Right cardiac atrium (tissue), 5 donors: ENCODE measurements at regions not wholly inside any gene's neighbourhood (a gene's known extent, or its start where the extent isn't known, plus 50 kb on each side); places are given as distances from the start of the nearest gene placed in this dataset.
"Not testable (repeated sequence)": the region's sequence is repeated elsewhere in the genome, so short reads cannot be mapped to it uniquely, and the experiment has no call there.

Experiments
- ATAC-seq, 2 donors: fragments of 200-7000 bp; cut with Tn5 transposase; one replicate each; pipeline versions ENCODE4 v1.8.0 to v1.9.1; 2020; ENCODE audit warnings: moderate library complexity in 2 of 2, mild to moderate bottlenecking in 1 of 2
- DNase-seq, 3 donors: peaks; one replicate each; pipeline ENCODE4 v3.0.0-alpha.2; 2020
- H3K27ac ChIP-seq: one replicate; pipeline ENCODE4 v1.5.1; 2013; ENCODE audit warnings: mild to moderate bottlenecking, low read length, control low read depth, moderate library complexity
- H3K27me3 ChIP-seq: one replicate; pipeline ENCODE4 v1.6.1; 2013; ENCODE audit not compliant: control insufficient read depth, insufficient read depth
- H3K4me1 ChIP-seq: one replicate; pipeline ENCODE4 v1.6.1; 2013; ENCODE audit warnings: low read length; ENCODE audit not compliant: control insufficient read depth, insufficient read depth
- H3K4me3 ChIP-seq: one replicate; pipeline ENCODE4 v1.5.1; 2013; ENCODE audit warnings: low read length, control low read depth
- H3K9me3 ChIP-seq: one replicate; pipeline ENCODE4 v1.6.1; 2013; ENCODE audit warnings: low read length; ENCODE audit not compliant: control insufficient read depth
- WGBS: extraction: QIAGEN DNeasy Blood & Tissue Kit; methylation state at CpG from one replicate; pipeline ENCODE4 v1.1.7; 2013; 5-methylcytosine and 5-hydroxymethylcytosine counted together
- intact Hi-C, 4 donors: fragments of 100-400 bp; cut with DNase I; formaldehyde crosslinking; loops; one replicate each; pipeline versions ENCODE4 v1.11.0 to v1.14.0; 2022 to 2023
- donor health status: healthy with polysubstance abuse.
- donor health status: DM: no; HTN: yes; CAD: no.
- donor health status: DM: no; HTN: no; CAD: no.
- donor health status: DM: no; HTN: yes; CAD: no; lungs with severe emphysema.
- donor health status: DM: yes; HTN: yes; CAD: no.

- Histone ChIP-seq H3K27me3 (no peaks in the 10 kb centered on the region), H3K4me1 (no peaks in the 10 kb centered on the region), H3K4me3 (no peak overlapping the region), H3K9me3 (no peaks in the 10 kb centered on the region), H3K27ac (no peak overlapping the region)
- DNase-seq: no peak
- intact Hi-C loops: no loop called here
- 50% methylated on average over 5 of the region's 5 CpGs for WGBS
- ATAC-seq: no peak
Observed at GRCh38 chr1:192884241-192884640, 75.4 kb downstream of the RGS2 start.

GRCh38 chr1:192885387-192885786 lies 76.5 kb downstream of the RGS2 start:
- H3K4me3 ChIP-seq, DNase-seq, intact Hi-C loops, H3K4me1 ChIP-seq, H3K27me3 ChIP-seq, ATAC-seq, H3K9me3 ChIP-seq, H3K27ac ChIP-seq: not testable (repeated sequence)
- WGBS: 47% methylated on average over 3 of the region's 3 CpGs

DNA sequence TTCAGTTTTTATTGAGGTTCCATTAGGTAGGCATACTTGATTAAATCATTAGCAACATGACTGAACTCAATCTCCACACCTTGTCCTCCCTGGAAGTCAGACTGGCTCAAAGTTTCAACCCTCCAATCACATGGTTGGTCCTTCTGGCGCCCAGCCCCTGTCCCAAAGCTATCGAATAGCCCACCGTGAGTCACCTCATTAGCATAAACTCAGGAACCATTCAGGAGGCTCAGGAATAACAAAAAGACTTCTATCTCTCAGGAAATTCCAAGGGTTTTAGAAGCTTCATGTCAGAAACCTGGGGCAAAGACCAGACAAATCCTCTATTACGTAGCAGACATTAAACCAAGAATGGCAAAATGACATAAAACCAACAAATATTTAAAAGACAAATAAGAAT lies 78.6 kb downstream of the RGS2 start:
- Histone ChIP-seq H3K27me3 (no peaks in the 10 kb centered on the region), H3K9me3 (no peaks in the 10 kb centered on the region), H3K27ac (no peak overlapping the region), H3K4me3 (no peak overlapping the region), H3K4me1 (no peaks in the 10 kb centered on the region)
- DNase-seq (no peak), ATAC-seq (no peak)
- intact Hi-C loops: no loop called here
- 79% methylated on average over 4 of the region's 4 CpGs for WGBS

- 65% methylated on average over 3 of the region's 3 CpGs for WGBS
- ATAC-seq (no peak), DNase-seq (no peak)
- H3K4me3 ChIP-seq: no peak overlapping the region
- H3K9me3 ChIP-seq: no peaks in the 10 kb centered on the region
- H3K27ac ChIP-seq: no peak overlapping the region
- H3K4me1 ChIP-seq: no peaks in the 10 kb centered on the region
- H3K27me3 ChIP-seq: no peaks in the 10 kb centered on the region
- intact Hi-C loops: no loop called here
Observed at GRCh38 chr1:192888574-192888973, 79.7 kb downstream of the RGS2 start.

GRCh38 chr1:192889082-192889481 lies 80.2 kb downstream of the RGS2 start:
- Histone ChIP-seq H3K9me3 (no peaks in the 10 kb centered on the region), H3K4me1 (no peaks in the 10 kb centered on the region), H3K4me3 (no peak overlapping the region), H3K27me3 (no peaks in the 10 kb centered on the region), H3K27ac (no peak overlapping the region)
- DNase-seq (no peak), ATAC-seq (no peak)
- 91% methylated on average over 4 of the region's 4 CpGs for WGBS
- intact Hi-C loops: no loop called here

DNA sequence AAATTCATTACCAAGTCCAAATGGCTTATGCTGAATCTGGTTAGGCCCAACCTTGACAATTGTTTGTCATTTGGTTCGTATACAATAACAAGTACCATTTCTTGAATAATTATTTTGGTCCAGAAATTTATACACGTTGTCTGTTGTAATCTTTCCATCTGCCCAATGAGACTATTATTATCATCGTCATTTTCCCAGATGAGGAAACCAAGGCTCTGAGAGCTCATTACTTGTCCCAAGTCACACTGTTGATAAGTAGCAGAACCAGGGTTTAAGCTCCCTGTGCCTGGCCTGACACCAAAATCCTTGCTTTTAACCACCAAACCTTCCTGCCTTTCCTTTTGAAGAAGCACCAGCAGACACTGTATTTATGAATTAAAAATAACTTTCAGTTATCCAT lies 81.3 kb downstream of the RGS2 start:
- no peak for DNase-seq
- intact Hi-C loops: no loop called here
- 90% methylated on average over 3 of the region's 3 CpGs for WGBS
- H3K27me3 ChIP-seq: no peaks in the 10 kb centered on the region
- H3K4me1 ChIP-seq: no peaks in the 10 kb centered on the region
- no peaks in the 10 kb centered on the region for H3K9me3 ChIP-seq
- no peak overlapping the region for H3K27ac ChIP-seq
- no peak overlapping the region for H3K4me3 ChIP-seq
- no peak for ATAC-seq

DNA sequence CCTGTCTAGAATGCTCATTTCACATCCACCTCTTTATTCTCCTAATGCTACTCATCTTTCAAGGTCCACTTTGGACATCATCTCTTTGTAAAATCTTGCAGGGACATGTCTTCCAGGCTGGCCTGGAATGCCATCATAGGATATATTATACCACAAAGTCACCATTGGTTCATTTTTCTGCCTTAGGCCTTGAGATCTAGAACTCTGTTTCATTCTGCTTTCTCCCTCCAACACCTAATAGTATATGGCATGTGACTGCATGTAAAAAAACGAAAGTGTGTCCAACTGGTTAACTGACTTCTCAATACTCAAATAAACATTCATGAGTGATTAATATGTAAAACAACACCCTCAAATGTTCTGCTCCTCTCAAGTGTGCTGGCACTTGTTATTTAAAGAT lies 84.1 kb downstream of the RGS2 start:
- DNase-seq (no peak), ATAC-seq (no peak)
- Histone ChIP-seq H3K27ac (no peak overlapping the region), H3K9me3 (no peaks in the 10 kb centered on the region), H3K27me3 (no peaks in the 10 kb centered on the region), H3K4me1 (no peaks in the 10 kb centered on the region), H3K4me3 (no peak overlapping the region)
- WGBS: 0% methylated on average over 1 of the region's 1 CpG
- intact Hi-C loops: no loop called here

DNA sequence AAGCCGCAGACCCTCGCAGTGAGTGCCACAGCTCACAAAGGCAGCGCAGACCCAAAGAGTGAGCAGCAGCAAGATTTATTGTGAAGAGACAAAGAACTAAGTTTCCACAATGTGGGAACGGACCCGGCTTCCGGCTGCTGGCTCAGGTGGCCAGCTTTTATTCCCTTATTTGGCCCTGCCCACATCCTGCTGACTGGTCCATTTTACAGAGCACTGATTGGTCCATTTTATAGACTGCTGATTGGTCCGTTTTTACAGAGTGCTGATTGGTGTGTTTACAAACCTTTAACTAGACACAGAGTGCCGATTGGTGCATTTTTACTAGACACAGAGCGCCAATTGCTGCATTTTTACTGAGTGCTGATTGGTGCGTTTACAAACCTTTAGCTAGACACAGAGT lies 86.6 kb downstream of the RGS2 start:
- H3K27ac ChIP-seq, H3K27me3 ChIP-seq, H3K4me3 ChIP-seq, H3K4me1 ChIP-seq, DNase-seq, ATAC-seq, intact Hi-C loops, H3K9me3 ChIP-seq: not testable (repeated sequence)
- 92% methylated on average over 10 of the region's 10 CpGs for WGBS

DNA sequence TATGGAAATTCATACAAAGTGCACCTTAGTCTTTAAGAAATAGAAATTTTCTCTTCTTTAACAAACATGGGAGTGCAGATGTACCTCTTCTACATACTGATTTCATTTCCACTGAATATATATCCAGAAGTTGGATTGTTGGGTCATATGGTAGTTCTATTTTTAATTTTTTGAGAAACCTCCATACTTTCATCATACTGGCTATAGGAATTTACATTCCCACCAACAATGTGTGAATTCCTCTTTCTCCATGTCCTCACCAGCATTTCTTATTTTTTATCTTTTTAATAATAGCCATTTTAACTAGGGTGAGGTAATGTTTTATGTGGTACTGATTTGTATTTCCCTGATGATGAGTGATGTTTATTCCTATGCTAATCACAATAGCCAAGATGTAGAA lies 87.5 kb downstream of the RGS2 start:
- Histone ChIP-seq H3K27me3 (no peaks in the 10 kb centered on the region), H3K4me1 (no peaks in the 10 kb centered on the region), H3K4me3 (no peak overlapping the region), H3K27ac (no peak overlapping the region), H3K9me3 (no peaks in the 10 kb centered on the region)
- no peak for DNase-seq
- ATAC-seq: no peak
- intact Hi-C loops: no loop called here

DNA sequence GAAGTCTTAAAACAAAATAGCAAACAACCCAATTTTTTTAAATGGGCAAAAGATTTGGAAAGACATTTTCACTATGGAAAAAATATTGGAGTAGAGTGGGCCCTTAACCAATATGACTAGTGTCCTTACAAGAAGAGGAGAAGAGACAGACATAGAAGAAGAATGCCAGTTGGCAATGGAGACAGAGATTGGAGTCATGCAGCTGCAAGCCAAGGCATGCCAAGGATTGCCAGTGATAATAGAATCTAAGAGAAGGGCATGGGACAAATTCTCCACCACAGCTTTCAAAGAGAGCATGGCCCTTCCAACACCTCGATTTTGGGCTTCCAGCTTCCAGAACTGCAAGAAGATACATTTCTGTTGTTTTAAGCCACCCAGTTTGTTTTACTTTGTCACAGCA lies 92.7 kb downstream of the RGS2 start:
- no peak overlapping the region for H3K4me3 ChIP-seq
- ATAC-seq: no peak
- H3K27ac ChIP-seq: no peak overlapping the region
- no peak for DNase-seq
- no peaks in the 10 kb centered on the region for H3K4me1 ChIP-seq
- H3K9me3 ChIP-seq: no peaks in the 10 kb centered on the region
- no peaks in the 10 kb centered on the region for H3K27me3 ChIP-seq
- 79% methylated on average over 1 of the region's 1 CpG for WGBS
- intact Hi-C loops: no loop called here

GRCh38 chr1:192903142-192903541 lies 94.3 kb downstream of the RGS2 start:
- intact Hi-C loops: no loop called here
- 59% methylated on average over 5 of the region's 5 CpGs for WGBS
- Histone ChIP-seq H3K27me3 (no peaks in the 10 kb centered on the region), H3K4me3 (no peak overlapping the region), H3K9me3 (no peaks in the 10 kb centered on the region), H3K4me1 (no peaks in the 10 kb centered on the region), H3K27ac (no peak overlapping the region)
- DNase-seq (no peak), ATAC-seq (peak; percentile 45 to 65)

DNA sequence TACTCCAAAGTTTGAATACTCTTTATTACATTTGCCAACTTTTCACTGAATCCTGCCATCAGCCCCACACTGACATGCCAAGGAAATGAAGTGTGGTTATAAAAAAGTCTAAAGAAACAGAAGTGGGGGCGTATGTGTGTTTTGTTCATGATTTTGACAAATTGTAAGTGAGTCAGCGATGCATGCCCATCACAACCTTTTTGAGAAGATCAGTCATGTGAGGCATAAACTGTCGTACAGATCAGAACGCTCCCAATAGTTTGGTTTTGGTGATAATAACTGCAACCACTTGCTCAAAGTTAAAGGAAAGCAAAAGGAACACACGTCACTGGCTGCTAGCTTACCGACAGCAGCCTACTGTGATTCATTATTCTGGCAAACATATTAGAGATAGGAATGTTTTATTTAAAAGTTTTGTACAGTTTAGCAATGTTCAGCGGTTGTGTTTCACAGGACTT lies 95.6 kb downstream of the RGS2 start:
- H3K9me3 ChIP-seq: no peaks in the 10 kb centered on the region
- no peaks in the 10 kb centered on the region for H3K4me1 ChIP-seq
- 37% methylated on average over 7 of the region's 7 CpGs for WGBS
- ATAC-seq (peak; percentile 90 to 91), DNase-seq (peak in 1 of 3 donors; percentile 38)
- intact Hi-C loops: no loop called here
- no peak overlapping the region for H3K27ac ChIP-seq
- H3K4me3 ChIP-seq: no peak overlapping the region
- no peaks in the 10 kb centered on the region for H3K27me3 ChIP-seq
